ENCODE measurements at regions not wholly inside any gene's neighbourhood (a gene's known extent, or its start where the extent isn't known, plus 50 kb on each side); places are given as distances from the start of the nearest gene placed in this dataset.

GRCh38 chr4:125961626-125962025, 646.9 kb downstream of the FAT4 start:
- TF ChIP-seq, protein P1, sequence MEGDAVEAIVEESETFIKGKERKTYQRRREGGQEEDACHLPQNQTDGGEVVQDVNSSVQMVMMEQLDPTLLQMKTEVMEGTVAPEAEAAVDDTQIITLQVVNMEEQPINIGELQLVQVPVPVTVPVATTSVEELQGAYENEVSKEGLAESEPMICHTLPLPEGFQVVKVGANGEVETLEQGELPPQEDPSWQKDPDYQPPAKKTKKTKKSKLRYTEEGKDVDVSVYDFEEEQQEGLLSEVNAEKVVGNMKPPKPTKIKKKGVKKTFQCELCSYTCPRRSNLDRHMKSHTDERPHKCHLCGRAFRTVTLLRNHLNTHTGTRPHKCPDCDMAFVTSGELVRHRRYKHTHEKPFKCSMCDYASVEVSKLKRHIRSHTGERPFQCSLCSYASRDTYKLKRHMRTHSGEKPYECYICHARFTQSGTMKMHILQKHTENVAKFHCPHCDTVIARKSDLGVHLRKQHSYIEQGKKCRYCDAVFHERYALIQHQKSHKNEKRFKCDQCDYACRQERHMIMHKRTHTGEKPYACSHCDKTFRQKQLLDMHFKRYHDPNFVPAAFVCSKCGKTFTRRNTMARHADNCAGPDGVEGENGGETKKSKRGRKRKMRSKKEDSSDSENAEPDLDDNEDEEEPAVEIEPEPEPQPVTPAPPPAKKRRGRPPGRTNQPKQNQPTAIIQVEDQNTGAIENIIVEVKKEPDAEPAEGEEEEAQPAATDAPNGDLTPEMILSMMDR (IDR thresholded peaks at IDR 0.05) = no peak
- TF ChIP-seq ZFX (IDR thresholded peaks at IDR 0.05; ENCODE audit: borderline replicate concordance) = no peak

Data from 22Rv1 (cell line).